Amygdala (tissue), 56 donors: ENCODE measurements at regions not wholly inside any gene's neighbourhood (a gene's known extent, or its start where the extent isn't known, plus 50 kb on each side); places are given as distances from the start of the nearest gene placed in this dataset.
"Not testable (repeated sequence)": the region's sequence is repeated elsewhere in the genome, so short reads cannot be mapped to it uniquely, and the experiment has no call there.

Source experiments
- DNase-seq, 56 donors: peaks; one replicate each; lab custom pipeline; 2025; lab: John Stamatoyannopoulos, UW

DNA sequence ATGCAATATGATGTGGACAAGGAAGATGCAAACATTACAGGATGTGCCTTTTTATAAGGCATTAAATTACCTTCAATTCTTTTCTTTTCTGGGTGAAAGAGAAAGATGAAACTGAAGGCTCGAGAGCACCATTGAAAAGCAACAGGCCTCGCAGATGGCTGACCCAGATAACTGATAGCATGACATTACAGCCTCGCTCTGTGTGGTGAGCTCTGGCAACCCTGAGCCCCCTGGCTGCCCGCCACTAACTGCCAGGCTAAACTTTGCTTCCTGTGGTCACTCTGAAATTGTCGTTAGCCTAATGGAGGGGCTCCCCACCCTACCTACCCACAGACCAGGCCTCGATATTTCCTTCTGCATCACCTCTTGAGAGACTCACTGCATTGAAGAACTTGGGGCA is 516.8 kb upstream of the FANCL start:
- DNase-seq = no peak

- no peak for DNase-seq
These were observed 515.2 kb upstream of the FANCL start for GRCh38 chr2:58756336-58756735.

DNA sequence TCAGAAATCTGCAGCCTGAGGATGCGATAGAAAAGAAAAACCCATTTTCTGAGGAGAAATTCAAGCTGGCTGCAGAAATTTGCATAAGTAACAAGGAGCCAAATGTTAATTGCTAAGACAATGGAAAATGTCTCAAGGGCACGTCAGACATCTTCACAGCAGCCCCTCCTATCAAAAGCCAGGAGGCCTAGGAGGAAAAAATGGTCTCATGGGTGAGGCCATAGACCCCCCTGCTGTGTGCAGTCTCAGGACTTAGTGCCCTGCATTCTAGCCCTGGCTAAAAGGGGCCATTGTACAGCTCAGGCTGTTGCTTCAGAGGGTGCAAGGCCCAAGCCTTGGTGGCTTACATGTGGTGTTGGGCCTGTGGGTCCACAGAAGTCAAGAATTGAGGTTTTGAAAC is 511.4 kb upstream of the FANCL start:
- DNase-seq = not testable (repeated sequence)

DNA sequence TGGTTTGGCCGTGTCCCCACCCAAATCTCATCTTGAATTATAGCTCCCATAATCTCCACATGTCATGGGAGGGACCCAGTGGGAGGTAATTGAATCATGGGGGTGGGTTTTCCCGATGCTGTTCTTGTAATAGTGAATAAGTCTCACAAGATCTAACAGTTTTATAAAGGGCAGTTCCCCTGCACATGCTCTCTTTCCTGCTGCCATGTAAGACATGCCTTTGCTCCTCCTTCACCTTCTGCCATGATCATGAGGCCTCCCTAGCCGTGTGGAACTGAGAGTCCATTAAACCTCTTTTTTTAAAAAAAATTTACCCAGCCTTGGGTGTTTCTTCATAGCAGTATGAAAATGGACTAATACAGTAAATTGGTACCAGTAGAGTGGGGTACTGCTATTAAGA is 510.6 kb upstream of the FANCL start:
- DNase-seq = not testable (repeated sequence)

- DNase-seq = no peak
These were observed 507.9 kb upstream of the FANCL start for GRCh38 chr2:58749041-58749440.

DNA sequence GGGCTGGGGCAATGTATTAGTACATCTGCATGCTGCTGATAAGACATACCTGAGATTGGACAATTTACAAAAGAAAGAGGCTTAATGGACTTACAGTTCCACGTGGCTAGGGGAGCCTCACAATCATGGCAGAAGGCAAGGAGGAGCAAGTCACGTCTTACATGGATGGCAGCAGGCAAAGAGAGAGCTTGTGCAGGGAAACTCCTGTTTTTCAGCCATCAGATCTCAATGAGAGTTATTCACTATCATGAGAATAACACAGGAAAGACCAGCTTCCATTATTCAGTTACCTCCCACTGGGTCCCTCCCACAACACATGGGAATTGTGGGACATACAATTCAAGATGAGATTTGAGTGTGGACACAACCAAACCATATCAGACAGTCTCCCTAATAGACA is 504.2 kb upstream of the FANCL start:
- not testable (repeated sequence) for DNase-seq

DNA sequence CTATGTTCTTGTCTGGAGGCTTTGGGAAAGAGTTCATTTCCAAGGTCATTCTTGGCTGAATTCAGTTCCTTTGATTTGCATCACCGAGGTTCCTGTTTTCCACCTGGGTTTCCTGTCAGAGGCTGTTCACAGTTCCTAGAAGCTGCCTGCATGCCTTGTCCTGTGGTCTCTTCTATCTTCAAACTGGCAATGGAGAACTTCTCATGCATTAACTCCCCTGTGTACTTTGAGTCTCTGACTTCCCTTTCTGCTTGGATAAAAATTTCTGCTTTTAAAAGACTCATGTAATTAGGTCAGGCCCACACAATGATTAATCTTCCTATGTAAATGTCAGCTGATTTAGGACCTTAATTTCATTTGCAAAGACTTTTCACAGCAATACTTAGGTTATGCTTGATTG is 499.3 kb upstream of the FANCL start:
- no peak for DNase-seq

GRCh38 chr2:58739033-58739432 is 497.9 kb upstream of the FANCL start:
- no peak for DNase-seq

- DNase-seq = no peak
These were observed 493.2 kb upstream of the FANCL start for GRCh38 chr2:58734365-58734764.

DNA sequence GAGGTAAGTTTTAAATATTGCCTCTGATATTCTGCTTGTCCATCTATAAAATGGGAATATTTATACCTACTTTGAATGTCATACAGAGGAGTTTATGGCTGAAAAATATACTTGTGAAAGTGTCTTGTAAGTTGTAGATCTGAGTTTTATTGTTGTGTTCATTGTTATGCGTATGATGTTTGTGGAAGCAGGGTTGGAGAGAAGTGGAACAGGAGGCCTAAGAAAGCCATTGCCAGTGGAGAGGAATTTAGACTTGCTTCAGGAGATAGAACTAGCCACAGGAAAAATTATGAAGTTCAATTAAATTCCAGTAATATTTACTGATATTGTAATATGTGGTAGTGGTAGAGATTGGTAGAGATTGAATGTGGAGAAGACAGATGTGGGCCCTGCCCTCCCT is 491.9 kb upstream of the FANCL start:
- no peak for DNase-seq

DNA sequence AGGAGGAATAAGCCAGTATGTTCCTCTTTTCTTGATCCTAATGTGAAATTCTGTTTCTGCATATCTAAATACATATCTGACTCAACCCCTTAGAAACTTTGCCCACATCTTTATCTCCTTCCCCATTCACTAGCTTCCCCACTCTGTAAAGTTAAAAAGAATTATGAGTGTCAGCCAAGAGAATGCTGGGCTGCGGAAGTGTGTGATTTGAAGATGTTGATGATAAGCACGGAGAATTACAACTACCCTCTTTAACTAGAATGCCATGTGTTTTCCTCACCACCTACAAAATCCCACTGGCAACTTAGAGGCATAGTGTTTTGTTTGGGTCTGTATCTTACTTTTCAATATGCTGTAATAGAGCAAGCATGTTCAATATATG is 490.4 kb upstream of the FANCL start:
- no peak for DNase-seq

DNA sequence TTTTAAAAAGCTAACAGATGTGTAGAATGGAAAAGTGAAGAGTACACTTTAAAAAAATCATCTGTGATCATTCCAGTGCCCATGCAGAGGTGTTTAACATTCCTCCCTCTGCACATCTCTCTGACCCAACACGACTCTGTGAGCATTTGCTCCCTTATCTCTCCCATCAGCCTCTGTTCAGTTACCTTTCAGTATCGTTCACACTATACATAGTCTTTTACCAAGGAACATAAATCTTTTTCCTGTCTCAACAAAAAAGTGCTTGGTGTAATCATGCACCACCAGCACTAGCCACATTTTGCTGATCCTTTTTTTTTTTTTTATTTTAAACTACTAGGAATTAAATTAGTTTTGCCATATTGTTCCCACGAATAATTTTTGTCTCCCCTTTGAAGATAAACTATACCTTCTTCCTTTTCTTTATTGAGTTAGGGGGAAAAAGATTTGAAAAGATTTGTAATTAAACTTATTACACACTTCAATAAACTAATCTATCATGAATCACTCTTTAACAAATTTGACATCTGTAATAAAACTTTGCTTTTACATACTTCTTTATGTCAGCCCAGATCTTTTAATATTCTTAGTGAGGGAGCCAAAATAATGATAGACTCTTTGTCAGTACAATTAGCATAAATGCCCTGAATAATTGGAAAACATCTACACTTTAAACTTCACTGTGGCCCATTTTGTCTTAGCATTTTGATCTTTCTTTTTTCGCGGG is 489.8 kb upstream of the FANCL start:
- DNase-seq = no peak

- DNase-seq = no peak
These were observed 487.0 kb upstream of the FANCL start for GRCh38 chr2:58727981-58728656.

DNA sequence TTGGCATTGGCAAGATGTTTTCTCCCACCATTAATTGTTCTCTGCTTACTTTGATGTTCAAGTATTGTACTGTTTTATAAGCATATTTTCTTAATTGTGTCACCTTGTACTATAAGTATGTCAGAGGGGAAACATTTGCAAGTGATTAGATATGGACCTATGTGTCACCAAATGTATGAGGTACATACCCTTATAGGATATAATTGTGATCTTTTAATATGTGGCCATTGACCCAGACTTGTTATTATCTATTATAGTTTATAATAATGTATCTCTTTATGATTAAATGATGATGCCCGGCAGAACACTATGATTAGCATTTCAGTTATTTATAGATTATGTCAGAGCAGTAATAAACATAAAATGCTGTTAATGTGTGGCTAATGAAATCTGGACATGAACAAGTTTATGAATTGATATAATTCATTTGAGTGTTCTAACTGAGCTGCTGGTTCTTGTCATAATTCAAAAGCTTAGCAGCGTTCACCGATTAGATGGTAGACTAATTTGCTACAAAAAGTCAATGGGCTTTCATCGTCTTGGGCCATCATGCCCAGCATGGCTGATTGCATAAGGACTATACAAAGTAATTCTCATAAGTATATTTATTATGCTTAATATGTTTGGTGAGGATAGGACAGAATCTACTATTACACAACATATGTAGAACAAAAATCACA is 480.9 kb upstream of the FANCL start:
- no peak for DNase-seq

GRCh38 chr2:58720770-58721697 is 479.9 kb upstream of the FANCL start:
- no peak for DNase-seq

DNA sequence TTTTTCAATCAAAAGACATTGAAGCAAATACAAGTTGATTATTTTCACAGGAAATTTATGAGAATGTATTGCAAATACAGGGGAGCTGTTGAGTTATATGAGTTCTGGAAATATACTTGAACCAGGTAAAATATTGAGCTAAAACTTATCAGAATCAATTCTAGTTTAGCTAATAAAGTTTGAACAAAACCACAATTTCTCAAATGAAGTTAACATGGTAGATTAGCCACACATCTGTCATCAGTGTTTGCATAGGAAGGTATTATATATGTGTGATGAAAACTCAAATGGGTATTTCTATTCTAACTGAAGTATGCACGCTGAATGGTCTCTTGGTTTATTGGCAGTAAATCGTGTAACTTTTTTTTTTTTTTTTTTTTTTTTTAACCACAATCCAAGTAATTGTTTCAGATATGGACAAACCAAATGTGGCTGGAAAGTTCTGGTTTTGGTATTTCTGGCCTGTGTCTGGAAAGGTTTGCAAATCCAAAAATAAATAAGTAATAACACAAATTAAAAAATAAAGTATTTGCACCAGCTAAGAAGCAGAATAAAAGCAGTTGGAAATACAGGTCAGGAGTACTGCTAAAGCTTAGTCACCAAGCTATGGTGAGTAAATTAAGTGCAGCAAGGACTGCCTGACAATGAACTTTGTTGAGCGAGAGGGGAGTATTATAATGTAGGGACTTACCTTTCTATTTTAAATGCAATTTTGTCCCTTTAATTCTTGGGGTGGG is 479.1 kb upstream of the FANCL start:
- DNase-seq = no peak

DNA sequence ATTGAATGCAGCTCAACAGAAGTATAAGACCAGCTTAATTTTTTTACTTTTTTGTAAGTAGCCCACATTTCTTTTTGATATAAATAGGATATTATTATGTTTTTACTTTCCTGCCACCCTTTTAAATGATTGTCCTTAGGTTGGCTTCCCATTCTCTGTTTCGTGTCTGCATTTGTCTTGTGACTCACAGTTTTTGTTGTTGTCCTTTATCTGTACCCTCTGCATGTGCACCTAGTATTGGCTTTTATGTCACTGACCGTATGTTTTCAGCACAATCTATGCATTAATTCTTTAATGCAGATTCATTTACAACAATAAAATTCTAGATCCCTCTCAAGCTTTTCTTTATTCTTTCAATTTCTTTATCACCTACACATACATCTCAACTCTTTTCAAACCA is 474.2 kb upstream of the FANCL start:
- DNase-seq = no peak

GRCh38 chr2:58714238-58714637 is 473.1 kb upstream of the FANCL start:
- no peak for DNase-seq

- DNase-seq = peak in 2 of 56 donors; percentile 2 to 3
These were observed 469.7 kb upstream of the FANCL start for GRCh38 chr2:58710795-58711279.
